RWPE1 (cell line): ENCODE measurements at regions not wholly inside any gene's neighbourhood (a gene's known extent, or its start where the extent isn't known, plus 50 kb on each side); places are given as distances from the start of the nearest gene placed in this dataset.
"Not testable (repeated sequence)": the region's sequence is repeated elsewhere in the genome, so short reads cannot be mapped to it uniquely, and the experiment has no call there.

Source experiments
- CTCF ChIA-PET: fragments of 350-600 bp; sonication (Branson Sonifier 250); formaldehyde crosslinking; extraction: SDS; loops from one replicate; lab custom pipeline; 2021; lab: Yijun Ruan, JAX
- POLR2A ChIA-PET: fragments of 400-600 bp; formaldehyde crosslinking; extraction: SDS; loops from one replicate; lab custom pipeline; 2020; ENCODE audit warnings: antibody characterized with exemption; ENCODE audit not compliant: low non-redundant PET; lab: Yijun Ruan, JAX
- DNase-seq: peaks from one replicate; pipeline ENCODE4 v3.0.0; 2012; ENCODE audit warnings: low spot score
- H3K27ac ChIP-seq: fragments of 450-650 bp; 2 replicates; pipeline ENCODE4 v1.5.1; 2017
- CTCF ChIP-seq: fragments of 450-650 bp; conservative IDR thresholded peaks from 2 replicates; pipeline ENCODE4 v1.5.1; 2017; ENCODE audit warnings: low read depth, mild to moderate bottlenecking

- CTCF ChIA-PET: interaction anchor here (0.6 kb wide), 1 partner anchor 1892 kb away, joined by 4 read pairs; no protein-coding TSS in a partner anchor
- H3K27ac ChIP-seq: no peak overlapping the region
- no peak for DNase-seq
- POLR2A ChIA-PET: no interaction called here
- no peak for TF ChIP-seq CTCF
These were observed 196.8 kb upstream of the PTPRZ1 start for GRCh38 chr7:121676168-121676567.

- H3K27ac ChIP-seq, DNase-seq, POLR2A ChIA-PET, CTCF ChIA-PET: not testable (repeated sequence)
These were observed 198.5 kb upstream of the PTPRZ1 start for GRCh38 chr7:121674455-121674854.

- TF ChIP-seq CTCF: no peak
- DNase-seq: no peak
- ChIA-PET CTCF (no interaction called here), POLR2A (no interaction called here)
- H3K27ac ChIP-seq: no peak overlapping the region
These were observed 203.8 kb upstream of the PTPRZ1 start for GRCh38 chr7:121669144-121669543.

- DNase-seq: no peak
- H3K27ac ChIP-seq: no peak overlapping the region
- CTCF ChIA-PET: no interaction called here
- POLR2A ChIA-PET: no interaction called here
- no peak for TF ChIP-seq CTCF
These were observed 206.7 kb upstream of the PTPRZ1 start for GRCh38 chr7:121666306-121666705.

GRCh38 chr7:121643320-121643719, 229.6 kb upstream of the PTPRZ1 start:
- CTCF ChIA-PET: no interaction called here
- H3K27ac ChIP-seq: no peak overlapping the region
- POLR2A ChIA-PET: no interaction called here
- no peak for TF ChIP-seq CTCF
- DNase-seq: no peak

- H3K27ac ChIP-seq: no peak overlapping the region
- ChIA-PET POLR2A (no interaction called here), CTCF (no interaction called here)
- no peak for DNase-seq
- TF ChIP-seq CTCF: no peak
These were observed 233.3 kb upstream of the PTPRZ1 start for GRCh38 chr7:121639705-121640104.

- no peak overlapping the region for H3K27ac ChIP-seq
- no peak for DNase-seq
- ChIA-PET POLR2A (no interaction called here), CTCF (interaction anchor here (0.7 kb wide), 1 partner anchor 34 kb away, joined by 3 read pairs; no protein-coding TSS in a partner anchor)
- no peak for TF ChIP-seq CTCF
These were observed 234.7 kb upstream of the PTPRZ1 start for GRCh38 chr7:121638286-121638685.
